ENCODE measurements at regions not wholly inside any gene's neighbourhood (a gene's known extent, or its start where the extent isn't known, plus 50 kb on each side); places are given as distances from the start of the nearest gene placed in this dataset.

DNA sequence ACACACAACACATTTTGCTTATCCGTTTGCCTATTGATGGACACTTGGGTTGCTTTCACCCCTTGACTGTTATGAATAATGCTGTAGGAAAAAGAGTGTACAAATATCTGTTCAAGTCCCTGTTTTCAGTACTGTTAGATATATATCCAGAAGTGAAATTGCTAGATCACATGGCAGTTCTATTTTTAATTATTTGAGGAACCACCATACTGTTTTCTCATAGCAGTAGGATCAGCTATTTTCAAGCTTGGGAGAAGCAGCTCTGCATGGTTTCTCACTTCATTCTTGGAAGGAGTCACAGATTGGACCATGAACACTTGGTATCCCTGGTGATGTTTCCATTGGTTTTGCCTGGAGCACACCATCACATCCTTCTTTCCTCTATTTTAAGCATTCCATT, 114.4 kb upstream of the ZP4 start:
- no peak for TF ChIP-seq POLR2AphosphoS5 (IDR thresholded peaks at IDR 0.05)
- no peak for TF ChIP-seq EP300 (IDR thresholded peaks at IDR 0.05)
- TF ChIP-seq, protein P1, sequence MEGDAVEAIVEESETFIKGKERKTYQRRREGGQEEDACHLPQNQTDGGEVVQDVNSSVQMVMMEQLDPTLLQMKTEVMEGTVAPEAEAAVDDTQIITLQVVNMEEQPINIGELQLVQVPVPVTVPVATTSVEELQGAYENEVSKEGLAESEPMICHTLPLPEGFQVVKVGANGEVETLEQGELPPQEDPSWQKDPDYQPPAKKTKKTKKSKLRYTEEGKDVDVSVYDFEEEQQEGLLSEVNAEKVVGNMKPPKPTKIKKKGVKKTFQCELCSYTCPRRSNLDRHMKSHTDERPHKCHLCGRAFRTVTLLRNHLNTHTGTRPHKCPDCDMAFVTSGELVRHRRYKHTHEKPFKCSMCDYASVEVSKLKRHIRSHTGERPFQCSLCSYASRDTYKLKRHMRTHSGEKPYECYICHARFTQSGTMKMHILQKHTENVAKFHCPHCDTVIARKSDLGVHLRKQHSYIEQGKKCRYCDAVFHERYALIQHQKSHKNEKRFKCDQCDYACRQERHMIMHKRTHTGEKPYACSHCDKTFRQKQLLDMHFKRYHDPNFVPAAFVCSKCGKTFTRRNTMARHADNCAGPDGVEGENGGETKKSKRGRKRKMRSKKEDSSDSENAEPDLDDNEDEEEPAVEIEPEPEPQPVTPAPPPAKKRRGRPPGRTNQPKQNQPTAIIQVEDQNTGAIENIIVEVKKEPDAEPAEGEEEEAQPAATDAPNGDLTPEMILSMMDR (IDR thresholded peaks at IDR 0.05): no peak
- TF ChIP-seq POLR2A (IDR thresholded peaks at IDR 0.05): no peak
- Histone ChIP-seq H3K36me3 (no peaks in the 10 kb centered on the region), H3K27ac (no peak overlapping the region), H3K27me3 (no peaks in the 10 kb centered on the region), H3K4me1 (no peaks in the 10 kb centered on the region), H3K9me3 (no peaks in the 10 kb centered on the region), H3K4me3 (no peak overlapping the region)
- 77 to 85% methylated on average over 1 of the region's 1 CpG for WGBS, 2 donors
- peak in 1 of 2 donors; percentile 17 for ATAC-seq (ENCODE audit: low FRiP score in 2 of 2)
- DNase-seq: no peak

- ATAC-seq (ENCODE audit: low FRiP score in 2 of 2) (no peak), DNase-seq (no peak)
- no peaks in the 10 kb centered on the region for H3K9me3 ChIP-seq
- TF ChIP-seq POLR2AphosphoS5 (IDR thresholded peaks at IDR 0.05): no peak
- TF ChIP-seq, protein P1 (IDR thresholded peaks at IDR 0.05): no peak
- TF ChIP-seq POLR2A (IDR thresholded peaks at IDR 0.05): no peak
- no peak for TF ChIP-seq EP300 (IDR thresholded peaks at IDR 0.05)
- H3K27me3 ChIP-seq: no peaks in the 10 kb centered on the region
- H3K27ac ChIP-seq: no peak overlapping the region
- WGBS, 2 donors: 61 to 75% methylated on average over 1 of the region's 1 CpG
- H3K36me3 ChIP-seq: no peaks in the 10 kb centered on the region
- no peak overlapping the region for H3K4me3 ChIP-seq
- H3K4me1 ChIP-seq: no peaks in the 10 kb centered on the region
These were observed 111.1 kb upstream of the ZP4 start for GRCh38 chr1:238001818-238002217.

- ATAC-seq (ENCODE audit: low FRiP score in 2 of 2): no peak
- Histone ChIP-seq H3K36me3 (no peaks in the 10 kb centered on the region), H3K4me1 (no peaks in the 10 kb centered on the region), H3K27me3 (no peaks in the 10 kb centered on the region), H3K9me3 (no peaks in the 10 kb centered on the region), H3K4me3 (no peak overlapping the region), H3K27ac (no peak overlapping the region)
- TF ChIP-seq POLR2AphosphoS5 (IDR thresholded peaks at IDR 0.05) (no peak), POLR2A (IDR thresholded peaks at IDR 0.05) (no peak), EP300 (IDR thresholded peaks at IDR 0.05) (no peak)
- TF ChIP-seq, protein P1 (IDR thresholded peaks at IDR 0.05): no peak
- WGBS, 2 donors: 64% methylated on average over 4 of the region's 4 CpGs
- DNase-seq: no peak
These were observed 108.8 kb upstream of the ZP4 start for GRCh38 chr1:237999426-238000052.

GRCh38 chr1:237998581-237998980, 107.9 kb upstream of the ZP4 start:
- Histone ChIP-seq H3K36me3 (no peaks in the 10 kb centered on the region), H3K9me3 (no peaks in the 10 kb centered on the region), H3K4me3 (no peak overlapping the region), H3K27ac (no peak overlapping the region), H3K27me3 (no peaks in the 10 kb centered on the region), H3K4me1 (no peaks in the 10 kb centered on the region)
- no peak for TF ChIP-seq POLR2A (IDR thresholded peaks at IDR 0.05)
- no peak for TF ChIP-seq EP300 (IDR thresholded peaks at IDR 0.05)
- no peak for TF ChIP-seq POLR2AphosphoS5 (IDR thresholded peaks at IDR 0.05)
- TF ChIP-seq, protein P1 (IDR thresholded peaks at IDR 0.05): no peak
- DNase-seq: no peak
- 73 to 82% methylated on average over 4 of the region's 4 CpGs for WGBS, 2 donors
- no peak for ATAC-seq (ENCODE audit: low FRiP score in 2 of 2)

DNA sequence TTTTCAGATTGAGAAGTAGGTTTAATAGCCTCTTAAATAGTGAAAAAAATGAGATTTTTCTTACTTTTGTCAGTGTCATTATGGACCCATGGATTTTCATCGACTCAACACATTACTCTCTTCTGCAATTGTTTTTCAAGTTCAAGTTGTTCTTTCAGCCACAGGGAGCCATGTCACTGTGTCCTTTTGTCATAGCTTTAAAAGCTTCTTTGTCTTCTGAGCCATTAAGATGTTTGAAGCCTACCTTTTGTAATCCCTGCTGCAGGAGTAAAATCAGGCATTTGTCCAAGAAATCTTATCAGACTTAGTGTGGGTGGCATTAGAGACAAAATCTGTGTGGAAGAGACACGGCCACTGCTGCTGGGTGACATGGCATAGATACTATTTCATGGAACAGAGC, 92.8 kb upstream of the ZP4 start:
- TF ChIP-seq POLR2AphosphoS5 (IDR thresholded peaks at IDR 0.05): no peak
- no peak for TF ChIP-seq POLR2A (IDR thresholded peaks at IDR 0.05)
- TF ChIP-seq, protein P1 (IDR thresholded peaks at IDR 0.05): no peak
- no peak for TF ChIP-seq EP300 (IDR thresholded peaks at IDR 0.05)
- no peaks in the 10 kb centered on the region for H3K4me1 ChIP-seq
- no peak for ATAC-seq (ENCODE audit: low FRiP score in 2 of 2)
- no peaks in the 10 kb centered on the region for H3K36me3 ChIP-seq
- DNase-seq: no peak
- no peaks in the 10 kb centered on the region for H3K27me3 ChIP-seq
- H3K27ac ChIP-seq: no peak overlapping the region
- H3K9me3 ChIP-seq: no peaks in the 10 kb centered on the region
- no peak overlapping the region for H3K4me3 ChIP-seq
- WGBS, 2 donors: 69 to 72% methylated on average over 2 of the region's 2 CpGs

Data from upper lobe of left lung (tissue), 6 donors.